Neural progenitor cell (in vitro differentiated cells): ENCODE measurements at regions not wholly inside any gene's neighbourhood (a gene's known extent, or its start where the extent isn't known, plus 50 kb on each side); places are given as distances from the start of the nearest gene placed in this dataset.

Experiments
- DNase-seq: peaks from one replicate; pipeline ENCODE4 v3.0.0-alpha.2; 2016; ENCODE audit warnings: low spot score
- H2AFZ ChIP-seq: fragments of 200-600 bp; sonication (generic); replicated peaks from 2 replicates; pipeline ENCODE4 v1.6.1; 2016; ENCODE audit warnings: antibody characterized with exemption
- H3F3A ChIP-seq: fragments of 200-600 bp; sonication (generic); 2 replicates; pipeline ENCODE4 v1.6.1; 2016; ENCODE audit warnings: antibody characterized with exemption, low read depth
- H3K27ac ChIP-seq: fragments of 200-600 bp; sonication (generic); 2 replicates; pipeline ENCODE4 v1.5.1; 2016; ENCODE audit warnings: mild to moderate bottlenecking
- H3K27me3 ChIP-seq: fragments of 200-600 bp; sonication (generic); 2 replicates; pipeline ENCODE4 v1.6.1; 2016; ENCODE audit warnings: mild to moderate bottlenecking, moderate library complexity
- H3K36me3 ChIP-seq: fragments of 200-600 bp; sonication (generic); 2 replicates; pipeline ENCODE4 v1.5.1; 2016
- H3K4me1 ChIP-seq: fragments of 200-600 bp; sonication (generic); 2 replicates; pipeline ENCODE4 v1.6.1; 2016; ENCODE audit warnings: mixed run types
- H3K4me2 ChIP-seq: fragments of 200-600 bp; sonication (generic); 2 replicates; pipeline ENCODE4 v1.6.1; 2016
- H3K4me3 ChIP-seq: fragments of 200-600 bp; sonication (generic); 2 replicates; pipeline ENCODE4 v1.5.1; 2016
- H3K79me2 ChIP-seq: fragments of 200-600 bp; sonication (generic); 2 replicates; pipeline ENCODE4 v1.6.1; 2016; ENCODE audit warnings: low read depth
- H3K9ac ChIP-seq: fragments of 200-600 bp; sonication (generic); 2 replicates; pipeline ENCODE4 v1.6.1; 2016
- H3K9me3 ChIP-seq: fragments of 200-600 bp; sonication (generic); 2 replicates; pipeline ENCODE4 v1.5.1; 2016; ENCODE audit warnings: low read depth
- H4K20me1 ChIP-seq: fragments of 200-600 bp; sonication (generic); 2 replicates; pipeline ENCODE4 v1.6.1; 2016; ENCODE audit warnings: low read depth
- H3K27ac Mint-ChIP-seq: 3 replicates; pipeline ENCODE4 v1.8.0; 2021; ENCODE audit warnings: mixed read lengths
- H3K27me3 Mint-ChIP-seq: 2 replicates; pipeline ENCODE4 v1.8.0; 2022; ENCODE audit warnings: low read depth, mild to moderate bottlenecking, inconsistent platforms, moderate library complexity, mixed read lengths; ENCODE audit not compliant: insufficient read depth
- H3K36me3 Mint-ChIP-seq: 3 replicates; pipeline ENCODE4 v1.8.0; 2021; ENCODE audit warnings: mixed read lengths
- H3K4me1 Mint-ChIP-seq: 3 replicates; pipeline ENCODE4 v1.8.0; 2021; ENCODE audit warnings: mixed read lengths
- H3K4me3 Mint-ChIP-seq: 3 replicates; pipeline ENCODE4 v1.8.0; 2021; ENCODE audit warnings: mild to moderate bottlenecking, moderate library complexity, mixed read lengths
- H3K9me3 Mint-ChIP-seq: 3 replicates; pipeline ENCODE4 v1.8.0; 2020; ENCODE audit warnings: mixed read lengths
- CTCF ChIP-seq: fragments of 200-600 bp; sonication (generic); IDR thresholded peaks from 2 replicates; pipeline ENCODE4 v1.5.1; 2017; ENCODE audit warnings: antibody characterized with exemption, mild to moderate bottlenecking
- EZH2 ChIP-seq: fragments of 200-600 bp; sonication (generic); IDR thresholded peaks from 2 replicates; pipeline ENCODE4 v1.6.1; 2017; ENCODE audit warnings: antibody characterized with exemption, mild to moderate bottlenecking, moderate library complexity
- EZH2phosphoT487 ChIP-seq: fragments of 200-600 bp; sonication (generic); IDR thresholded peaks from 2 replicates; pipeline ENCODE4 v1.6.1; 2017; ENCODE audit warnings: antibody characterized with exemption

- Mint-ChIP-seq H3K27ac (no peak overlapping the region), H3K27me3 (no peaks in the 10 kb centered on the region), H3K36me3 (no peaks in the 10 kb centered on the region), H3K4me3 (no peak overlapping the region), H3K9me3 (peaks cover 4% of the 10 kb centered on the region), H3K4me1 (no peaks in the 10 kb centered on the region)
- H3K4me1 ChIP-seq: no peaks in the 10 kb centered on the region
- no peaks in the 10 kb centered on the region for H3K79me2 ChIP-seq
- no peak overlapping the region for H3K4me3 ChIP-seq
- H3K9me3 ChIP-seq: no peaks in the 10 kb centered on the region
- H3K9ac ChIP-seq: no peak overlapping the region
- no peaks in the 10 kb centered on the region for H3K36me3 ChIP-seq
- no peak for TF ChIP-seq EZH2
- no peak for TF ChIP-seq EZH2phosphoT487
- no peak for TF ChIP-seq CTCF
- DNase-seq: no peak
- H3F3A ChIP-seq: no peaks in the 10 kb centered on the region
- H2AFZ ChIP-seq: no peak overlapping the region
- no peaks in the 10 kb centered on the region for H3K27me3 ChIP-seq
- H3K4me2 ChIP-seq: no peak overlapping the region
- H4K20me1 ChIP-seq: no peaks in the 10 kb centered on the region
- no peak overlapping the region for H3K27ac ChIP-seq
Measured at GRCh38 chr5:89908876-89909275, 500.7 kb downstream of the CETN3 start.

- no peak overlapping the region for H3K4me3 Mint-ChIP-seq
- no peak overlapping the region for H3K4me3 ChIP-seq
- no peak overlapping the region for H3K27ac Mint-ChIP-seq
- H3K9ac ChIP-seq: no peak overlapping the region
- no peaks in the 10 kb centered on the region for H3K36me3 ChIP-seq
- H3K4me1 ChIP-seq: no peaks in the 10 kb centered on the region
- no peaks in the 10 kb centered on the region for H3F3A ChIP-seq
- no peaks in the 10 kb centered on the region for H3K27me3 Mint-ChIP-seq
- TF ChIP-seq EZH2phosphoT487: no peak
- no peak for TF ChIP-seq EZH2
- TF ChIP-seq CTCF: no peak
- no peaks in the 10 kb centered on the region for H3K9me3 ChIP-seq
- DNase-seq: no peak
- no peaks in the 10 kb centered on the region for H4K20me1 ChIP-seq
- peaks cover 4% of the 10 kb centered on the region for H3K9me3 Mint-ChIP-seq
- H3K27ac ChIP-seq: no peak overlapping the region
- no peak overlapping the region for H2AFZ ChIP-seq
- H3K79me2 ChIP-seq: no peaks in the 10 kb centered on the region
- no peaks in the 10 kb centered on the region for H3K27me3 ChIP-seq
- no peaks in the 10 kb centered on the region for H3K4me1 Mint-ChIP-seq
- no peaks in the 10 kb centered on the region for H3K36me3 Mint-ChIP-seq
- H3K4me2 ChIP-seq: no peak overlapping the region
Measured at GRCh38 chr5:89904442-89904841, 505.1 kb downstream of the CETN3 start.

GRCh38 chr5:89901983-89902382 lies 507.6 kb downstream of the CETN3 start:
- Histone ChIP-seq H3K4me3 (no peak overlapping the region), H3K4me1 (no peaks in the 10 kb centered on the region), H3K4me2 (no peak overlapping the region), H3K9ac (no peak overlapping the region), H3K27me3 (no peaks in the 10 kb centered on the region), H3K36me3 (no peaks in the 10 kb centered on the region), H3K79me2 (no peaks in the 10 kb centered on the region), H2AFZ (no peak overlapping the region), H3K27ac (no peak overlapping the region), H4K20me1 (no peaks in the 10 kb centered on the region), H3K9me3 (no peaks in the 10 kb centered on the region), H3F3A (no peaks in the 10 kb centered on the region)
- no peak for DNase-seq
- Mint-ChIP-seq H3K36me3 (no peaks in the 10 kb centered on the region), H3K9me3 (peaks cover 4% of the 10 kb centered on the region), H3K27me3 (no peaks in the 10 kb centered on the region), H3K4me3 (no peak overlapping the region), H3K27ac (no peak overlapping the region), H3K4me1 (no peaks in the 10 kb centered on the region)
- no peak for TF ChIP-seq EZH2phosphoT487
- no peak for TF ChIP-seq CTCF
- no peak for TF ChIP-seq EZH2

GRCh38 chr5:89901346-89901745 lies 508.2 kb downstream of the CETN3 start:
- Histone ChIP-seq H3K79me2 (no peaks in the 10 kb centered on the region), H4K20me1 (no peaks in the 10 kb centered on the region), H2AFZ (no peak overlapping the region), H3K27ac (no peak overlapping the region), H3K4me3 (no peak overlapping the region), H3K4me2 (no peak overlapping the region), H3K36me3 (no peaks in the 10 kb centered on the region), H3K27me3 (no peaks in the 10 kb centered on the region), H3F3A (no peaks in the 10 kb centered on the region), H3K4me1 (no peaks in the 10 kb centered on the region), H3K9me3 (no peaks in the 10 kb centered on the region), H3K9ac (no peak overlapping the region)
- no peaks in the 10 kb centered on the region for H3K27me3 Mint-ChIP-seq
- peaks cover 7% of the 10 kb centered on the region for H3K9me3 Mint-ChIP-seq
- no peak overlapping the region for H3K4me3 Mint-ChIP-seq
- DNase-seq: no peak
- no peak overlapping the region for H3K27ac Mint-ChIP-seq
- no peaks in the 10 kb centered on the region for H3K36me3 Mint-ChIP-seq
- TF ChIP-seq EZH2phosphoT487: no peak
- no peak for TF ChIP-seq CTCF
- TF ChIP-seq EZH2: no peak
- H3K4me1 Mint-ChIP-seq: no peaks in the 10 kb centered on the region
